ENCODE measurements at regions not wholly inside any gene's neighbourhood (a gene's known extent, or its start where the extent isn't known, plus 50 kb on each side); places are given as distances from the start of the nearest gene placed in this dataset.

GRCh38 chr5:156142867-156143266, 184.1 kb upstream of the SGCD start:
- H3K27me3 ChIP-seq (replicated peaks; ENCODE audit: control insufficient read depth, insufficient read depth, low read length) = no peaks in the 10 kb centered on the region
- DNase-seq (ENCODE audit: extremely low read depth, insufficient read length) = no peak
- no peak for TF ChIP-seq CTCF (IDR thresholded peaks at IDR 0.05; ENCODE audit: insufficient read depth, low read length, poor library complexity, severe bottlenecking)
- H3K36me3 ChIP-seq (ENCODE audit: control insufficient read depth, insufficient read depth, low read length) = no peaks in the 10 kb centered on the region
- no peak overlapping the region for H3K4me3 ChIP-seq (replicated peaks; ENCODE audit: low read depth, low read length)

- no peaks in the 10 kb centered on the region for H3K36me3 ChIP-seq (ENCODE audit: control insufficient read depth, insufficient read depth, low read length)
- no peak for DNase-seq (ENCODE audit: extremely low read depth, insufficient read length)
- TF ChIP-seq CTCF (IDR thresholded peaks at IDR 0.05; ENCODE audit: insufficient read depth, low read length, poor library complexity, severe bottlenecking) = no peak
- no peak overlapping the region for H3K4me3 ChIP-seq (replicated peaks; ENCODE audit: low read depth, low read length)
- no peaks in the 10 kb centered on the region for H3K27me3 ChIP-seq (replicated peaks; ENCODE audit: control insufficient read depth, insufficient read depth, low read length)
Observed at GRCh38 chr5:156147261-156147943, 179.6 kb upstream of the SGCD start.

GRCh38 chr5:156147944-156148285, 179.0 kb upstream of the SGCD start:
- Histone ChIP-seq H3K27me3 (replicated peaks; ENCODE audit: control insufficient read depth, insufficient read depth, low read length) (no peaks in the 10 kb centered on the region), H3K4me3 (replicated peaks; ENCODE audit: low read depth, low read length) (no peak overlapping the region), H3K36me3 (ENCODE audit: control insufficient read depth, insufficient read depth, low read length) (no peaks in the 10 kb centered on the region)
- DNase-seq (ENCODE audit: extremely low read depth, insufficient read length) = no peak
- no peak for TF ChIP-seq CTCF (IDR thresholded peaks at IDR 0.05; ENCODE audit: insufficient read depth, low read length, poor library complexity, severe bottlenecking)

- no peak for DNase-seq (ENCODE audit: extremely low read depth, insufficient read length)
- no peak for TF ChIP-seq CTCF (IDR thresholded peaks at IDR 0.05; ENCODE audit: insufficient read depth, low read length, poor library complexity, severe bottlenecking)
- H3K4me3 ChIP-seq (replicated peaks; ENCODE audit: low read depth, low read length) = no peak overlapping the region
- no peaks in the 10 kb centered on the region for H3K27me3 ChIP-seq (replicated peaks; ENCODE audit: control insufficient read depth, insufficient read depth, low read length)
- no peaks in the 10 kb centered on the region for H3K36me3 ChIP-seq (ENCODE audit: control insufficient read depth, insufficient read depth, low read length)
Observed at GRCh38 chr5:156148301-156148700, 178.7 kb upstream of the SGCD start.

GRCh38 chr5:156149213-156149612, 177.8 kb upstream of the SGCD start:
- DNase-seq (ENCODE audit: extremely low read depth, insufficient read length) = no peak

More at GRCh38 chr5:156149213-156149612, 177.8 kb upstream of the SGCD start:
- Histone ChIP-seq H3K27me3 (replicated peaks; ENCODE audit: control insufficient read depth, insufficient read depth, low read length) (no peaks in the 10 kb centered on the region), H3K4me3 (replicated peaks; ENCODE audit: low read depth, low read length) (no peak overlapping the region), H3K36me3 (ENCODE audit: control insufficient read depth, insufficient read depth, low read length) (no peaks in the 10 kb centered on the region)
- TF ChIP-seq CTCF (IDR thresholded peaks at IDR 0.05; ENCODE audit: insufficient read depth, low read length, poor library complexity, severe bottlenecking) = no peak

Data from GM06990 (cell line).